SK-N-SH (cell line): ENCODE measurements at regions not wholly inside any gene's neighbourhood (a gene's known extent, or its start where the extent isn't known, plus 50 kb on each side); places are given as distances from the start of the nearest gene placed in this dataset.

Source experiments
- CTCF ChIA-PET: fragments of 300-600, 350-600 bp; formaldehyde crosslinking; extraction: SDS; loops from one replicate; lab custom pipeline; 2021; lab: Yijun Ruan, JAX
- POLR2A ChIA-PET: fragments of 350-600 bp; sonication (Branson Sonifier 250); formaldehyde crosslinking; extraction: SDS; loops from one replicate; lab custom pipeline; 2020; ENCODE audit warnings: antibody characterized with exemption, inconsistent platforms; lab: Yijun Ruan, JAX
- DNase-seq: peaks from one replicate; pipeline ENCODE4 v3.0.0; 2012
- H2AFZ ChIP-seq: fragments of 200-600 bp; sonication (generic); 2 replicates; pipeline ENCODE4 v1.8.1; 2016; ENCODE audit warnings: antibody characterized with exemption, mild to moderate bottlenecking, low read depth
- H3F3A ChIP-seq: fragments of 200-600 bp; sonication (generic); replicated peaks from 2 replicates; pipeline ENCODE3; 2016; ENCODE audit warnings: antibody characterized with exemption, mild to moderate bottlenecking; ENCODE audit not compliant: insufficient read depth
- H3K27ac ChIP-seq, 2 experiments: fragments of 200-500 bp in 1 of 2; fragments of 200-600 bp in 1 of 2; sonication (Bioruptor generic) in 1 of 2; sonication (generic), shearing (Covaris generic) in 1 of 2; 2 replicates each; pipeline versions ENCODE4 v1.5.1 to v1.6.1; 2014 to 2016; ENCODE audit warnings: low read depth in 2 of 2, inconsistent platforms in 1 of 2, low read length in 1 of 2, mild to moderate bottlenecking in 1 of 2, mixed read lengths in 1 of 2
- H3K27me3 ChIP-seq: fragments of 200-600 bp; sonication (generic), shearing (Covaris generic); 2 replicates; pipeline ENCODE4 v1.6.1; 2016; ENCODE audit warnings: mixed run types; ENCODE audit not compliant: insufficient read depth
- H3K36me3 ChIP-seq, 2 experiments: fragments of 200-500 bp in 1 of 2; fragments of 200-600 bp in 1 of 2; sonication (Bioruptor generic) in 1 of 2; sonication (generic) in 1 of 2; replicated peaks in 1 of 2; 2 replicates each; pipeline versions ENCODE3 to v1.5.1; 2014 to 2016; ENCODE audit warnings: low read length in 1 of 2, mild to moderate bottlenecking in 1 of 2; ENCODE audit not compliant: insufficient read depth in 2 of 2, control insufficient read depth in 1 of 2
- H3K4me1 ChIP-seq, 2 experiments: fragments of 200-500 bp in 1 of 2; fragments of 200-600 bp in 1 of 2; sonication (Bioruptor generic) in 1 of 2; sonication (generic), shearing (Covaris generic) in 1 of 2; 2 replicates each; pipeline versions ENCODE4 v1.5.1 to v1.6.1; 2014 to 2016; ENCODE audit warnings: low read depth in 1 of 2, low read length in 1 of 2, mixed run types in 1 of 2; ENCODE audit not compliant: insufficient read depth in 2 of 2, control insufficient read depth in 1 of 2
- H3K4me2 ChIP-seq: fragments of 200-600 bp; sonication (generic), shearing (Covaris generic); 2 replicates; pipeline ENCODE4 v1.6.1; 2017; ENCODE audit warnings: mixed run types
- H3K4me3 ChIP-seq, 2 experiments: fragments of 200-500 bp in 1 of 2; fragments of 200-600 bp in 1 of 2; sonication (Bioruptor generic) in 1 of 2; sonication (generic), shearing (Covaris generic) in 1 of 2; 2 replicates each; pipeline versions ENCODE4 v1.5.1 to v1.8.1; 2014 to 2016; ENCODE audit warnings: low read depth in 2 of 2, inconsistent platforms in 1 of 2, low read length in 1 of 2, mild to moderate bottlenecking in 1 of 2, mixed read lengths in 1 of 2, moderate library complexity in 1 of 2
- H3K79me2 ChIP-seq: fragments of 200-600 bp; sonication (generic); 2 replicates; pipeline ENCODE4 v1.8.1; 2017; ENCODE audit warnings: mild to moderate bottlenecking; ENCODE audit not compliant: insufficient read depth
- H3K9ac ChIP-seq: fragments of 200-600 bp; sonication (generic); 2 replicates; pipeline ENCODE4 v1.6.1; 2017; ENCODE audit warnings: mixed run types
- H3K9me2 ChIP-seq: fragments of 200-600 bp; sonication (generic); 2 replicates; pipeline ENCODE4 v1.6.1; 2017; ENCODE audit warnings: mixed run types
- H3K9me3 ChIP-seq: fragments of 200-600 bp; sonication (generic); 2 replicates; pipeline ENCODE4 v1.6.1; 2017; ENCODE audit warnings: mixed run types, mild to moderate bottlenecking, moderate library complexity
- H4K20me1 ChIP-seq: fragments of 200-600 bp; sonication (generic); 2 replicates; pipeline ENCODE4 v1.6.1; 2017; ENCODE audit warnings: mild to moderate bottlenecking, mixed run types; ENCODE audit not compliant: insufficient read depth
- CHD2 ChIP-seq: fragments of 150-350 bp; IDR thresholded peaks from 2 replicates; pipeline ENCODE4 v1.6.1; 2018; ENCODE audit warnings: low read length; ENCODE audit not compliant: partially characterized antibody
- CTCF ChIP-seq: fragments of 200-600 bp; sonication (generic); IDR thresholded peaks from 2 replicates; pipeline ENCODE4 v1.6.1; 2017; ENCODE audit warnings: antibody characterized with exemption, mild to moderate bottlenecking, moderate library complexity
- FOXJ3 ChIP-seq: sonication (generic); formaldehyde crosslinking; IDR thresholded peaks from 2 replicates; pipeline ENCODE4 v1.5.1; 2020; ENCODE audit warnings: mild to moderate bottlenecking, missing genetic modification reagents
- FOXM1 ChIP-seq: IDR thresholded peaks from 2 replicates; pipeline ENCODE4 v1.4.0; 2012; ENCODE audit warnings: low read depth, mild to moderate bottlenecking
- GABPA ChIP-seq: IDR thresholded peaks from 2 replicates; pipeline ENCODE4 v1.4.0; 2012; ENCODE audit warnings: low read depth, mild to moderate bottlenecking
- JUND ChIP-seq: IDR thresholded peaks from 2 replicates; pipeline ENCODE4 v1.4.0; 2012
- NRF1 ChIP-seq: IDR thresholded peaks from 2 replicates; pipeline ENCODE4 v1.6.1; 2012; ENCODE audit warnings: low read depth, mild to moderate bottlenecking, low read length
- PBX3 ChIP-seq: IDR thresholded peaks from 2 replicates; pipeline ENCODE4; 2012
- RAD21 ChIP-seq: IDR thresholded peaks from 2 replicates; pipeline ENCODE4 v1.6.1; 2012; ENCODE audit warnings: mild to moderate bottlenecking, low read length
- RCOR1 ChIP-seq: fragments of 150-350 bp; IDR thresholded peaks from 2 replicates; pipeline ENCODE4 v1.6.1; 2017; ENCODE audit warnings: antibody characterized with exemption, low read length
- RFX5 ChIP-seq: IDR thresholded peaks from 2 replicates; pipeline ENCODE4 v1.6.1; 2012; ENCODE audit warnings: mild to moderate bottlenecking, improper control_type of control experiment, low read length
- RXRA ChIP-seq: IDR thresholded peaks from 2 replicates; pipeline ENCODE4 v1.4.0; 2012; ENCODE audit warnings: low read depth, mild to moderate bottlenecking, borderline replicate concordance
- SIN3A ChIP-seq: IDR thresholded peaks from 2 replicates; pipeline ENCODE4 v1.6.1; 2012; ENCODE audit warnings: low read depth, mild to moderate bottlenecking, low read length, moderate library complexity, borderline replicate concordance
- SMC3 ChIP-seq: IDR thresholded peaks from 2 replicates; pipeline ENCODE4 v1.6.1; 2012; ENCODE audit warnings: low read depth, low read length, improper control_type of control experiment
- TAF1 ChIP-seq: IDR thresholded peaks from 2 replicates; pipeline ENCODE4 v1.6.1; 2012; ENCODE audit warnings: low read depth, mild to moderate bottlenecking, low read length, moderate library complexity, borderline replicate concordance
- TEAD4 ChIP-seq: IDR thresholded peaks from 2 replicates; pipeline ENCODE4 v1.4.0; 2012; ENCODE audit warnings: mild to moderate bottlenecking, borderline replicate concordance; ENCODE audit not compliant: insufficient read depth
- ZBTB33 ChIP-seq: IDR thresholded peaks from 2 replicates; pipeline ENCODE4 v1.4.0; 2012; ENCODE audit warnings: low read depth, borderline replicate concordance
- WGBS: methylation state at CpG from one replicate; pipeline ENCODE4 v1.1.6; 2017; ENCODE audit warnings: low lambda C conversion rate; 5-methylcytosine and 5-hydroxymethylcytosine counted together
- TF ChIP-seq, protein P1 (sequence below): fragments of 150-350 bp; IDR thresholded peaks from 2 replicates; pipeline ENCODE4 v1.6.1; 2016; ENCODE audit warnings: mild to moderate bottlenecking, low read depth, low read length
- TF ChIP-seq, protein P2 (sequence below): IDR thresholded peaks from 2 replicates; pipeline ENCODE4 v1.4.0; 2012; ENCODE audit warnings: low read depth

DNA sequence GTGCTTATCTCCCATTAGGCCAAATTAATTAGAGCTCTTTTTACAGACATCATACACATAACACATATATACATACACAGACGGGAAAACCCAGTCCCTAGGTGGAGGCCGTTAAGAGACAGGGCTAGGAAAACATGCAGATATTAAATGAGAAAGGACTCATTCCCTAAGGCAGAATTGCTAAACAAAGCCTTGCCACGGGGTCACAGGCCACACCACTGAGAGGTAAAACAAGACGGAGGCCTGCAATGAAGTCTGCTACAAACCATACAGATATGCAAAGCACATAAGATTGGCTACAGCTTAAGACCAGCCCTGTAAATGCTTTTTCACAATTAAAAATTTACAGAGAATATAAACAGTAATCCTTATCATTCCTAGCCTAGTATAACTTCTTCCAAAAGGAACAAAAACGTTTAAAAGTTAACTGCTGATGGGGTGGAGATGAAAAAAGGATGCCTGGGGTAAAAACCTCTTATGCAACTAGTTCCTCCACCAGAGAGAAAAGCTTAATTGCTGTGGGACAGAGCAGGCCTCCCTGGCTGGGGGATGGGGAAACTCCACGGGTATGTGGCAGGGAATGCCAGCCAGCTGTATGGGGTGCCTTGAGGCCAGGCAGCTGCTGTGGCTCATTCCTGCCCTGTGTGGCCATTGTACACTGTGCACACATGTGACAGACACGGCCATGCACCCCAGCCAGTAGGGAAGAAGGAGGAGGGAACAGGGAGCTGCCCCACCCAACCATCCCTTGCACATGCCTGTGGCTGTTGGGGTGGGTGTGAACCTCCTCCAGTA lies 481.4 kb upstream of the LMCD1 start:
- Histone ChIP-seq H3K4me2 (no peak overlapping the region), H3F3A (no peaks in the 10 kb centered on the region), H3K9ac (no peak overlapping the region), H3K4me3 (no peak overlapping the region), H3K9me3 (peaks cover 12% of the 10 kb centered on the region; the same call in 1 of the 2 replicates), H2AFZ (no peak overlapping the region), H3K27ac (no peak overlapping the region), H3K4me1 (no peaks in the 10 kb centered on the region), H3K36me3 (no peaks in the 10 kb centered on the region), H3K9me2 (no peaks in the 10 kb centered on the region), H3K27me3 (no peaks in the 10 kb centered on the region), H4K20me1 (no peaks in the 10 kb centered on the region), H3K79me2 (no peaks in the 10 kb centered on the region)
- TF ChIP-seq FOXJ3 (CRISPR knock-in tag) (no peak), RFX5 (no peak), RAD21 (no peak), PBX3 (no peak), GABPA (no peak), SIN3A (no peak), NRF1 (no peak), CHD2 (no peak), TAF1 (no peak), FOXM1 (no peak), ZBTB33 (no peak), CTCF (no peak), RXRA (no peak), TEAD4 (no peak), RCOR1 (no peak), JUND (no peak), SMC3 (no peak)
- TF ChIP-seq, protein P1, sequence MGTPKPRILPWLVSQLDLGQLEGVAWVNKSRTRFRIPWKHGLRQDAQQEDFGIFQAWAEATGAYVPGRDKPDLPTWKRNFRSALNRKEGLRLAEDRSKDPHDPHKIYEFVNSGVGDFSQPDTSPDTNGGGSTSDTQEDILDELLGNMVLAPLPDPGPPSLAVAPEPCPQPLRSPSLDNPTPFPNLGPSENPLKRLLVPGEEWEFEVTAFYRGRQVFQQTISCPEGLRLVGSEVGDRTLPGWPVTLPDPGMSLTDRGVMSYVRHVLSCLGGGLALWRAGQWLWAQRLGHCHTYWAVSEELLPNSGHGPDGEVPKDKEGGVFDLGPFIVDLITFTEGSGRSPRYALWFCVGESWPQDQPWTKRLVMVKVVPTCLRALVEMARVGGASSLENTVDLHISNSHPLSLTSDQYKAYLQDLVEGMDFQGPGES, result no peak
- TF ChIP-seq, protein P2, sequence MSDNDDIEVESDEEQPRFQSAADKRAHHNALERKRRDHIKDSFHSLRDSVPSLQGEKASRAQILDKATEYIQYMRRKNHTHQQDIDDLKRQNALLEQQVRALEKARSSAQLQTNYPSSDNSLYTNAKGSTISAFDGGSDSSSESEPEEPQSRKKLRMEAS, result no peak
- POLR2A ChIA-PET, result no interaction called here
- CTCF ChIA-PET, result no interaction called here
- 16% methylated on average over 7 of the region's 7 CpGs for WGBS
- peak; percentile 3 for DNase-seq
